HG02884 (cell line): ENCODE measurements at regions not wholly inside any gene's neighbourhood (a gene's known extent, or its start where the extent isn't known, plus 50 kb on each side); places are given as distances from the start of the nearest gene placed in this dataset.
"Not testable (repeated sequence)": the region's sequence is repeated elsewhere in the genome, so short reads cannot be mapped to it uniquely, and the experiment has no call there.

ENCODE experiments used
- ATAC-seq: cut with Tn5 transposase; IDR thresholded peaks from one replicate; pipeline ENCODE4 v1.9.1; 2021; ENCODE audit warnings: mild to moderate bottlenecking, moderate library complexity; ENCODE audit not compliant: unreplicated experiment

DNA sequence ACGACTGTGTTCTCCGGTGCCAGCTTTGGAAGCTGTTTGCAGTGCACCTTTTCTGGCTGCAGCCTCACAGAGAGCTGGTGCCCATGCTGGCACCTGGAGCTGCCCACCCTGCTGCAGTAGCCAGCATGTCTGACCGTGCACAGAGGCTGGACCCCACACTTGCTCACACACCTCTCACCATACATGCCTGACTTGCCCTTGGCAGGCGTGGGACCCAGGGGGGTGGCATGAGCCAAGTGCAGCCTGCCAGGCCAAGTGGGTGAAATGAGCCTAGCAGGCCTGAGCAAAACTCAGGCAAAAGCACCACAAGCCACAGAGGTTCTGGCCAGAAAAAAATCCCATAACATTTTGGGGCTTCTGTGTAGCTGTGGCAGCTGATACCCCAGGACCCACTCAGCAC is 258.8 kb downstream of the XPNPEP1 start:
- ATAC-seq = no peak

DNA sequence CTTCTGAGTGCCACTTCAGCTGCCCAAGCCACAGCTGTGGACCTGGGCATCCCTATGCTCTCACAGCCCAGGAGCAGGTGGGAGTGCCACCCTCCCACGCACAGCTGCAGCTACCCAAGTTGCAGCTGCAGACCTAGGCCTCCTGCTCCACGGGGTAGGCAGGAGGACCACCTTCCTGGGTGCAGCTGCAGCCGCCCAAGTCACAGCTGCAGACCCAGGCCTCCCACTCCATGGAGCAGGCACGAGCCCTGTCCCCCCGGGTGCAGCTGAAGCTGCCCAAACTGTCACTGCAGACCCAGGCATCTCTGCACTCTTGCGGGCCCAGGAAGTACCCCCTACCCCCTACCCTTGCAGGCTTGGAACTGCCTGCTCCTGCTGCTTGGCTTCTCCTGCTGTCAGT is 260.2 kb downstream of the XPNPEP1 start:
- no peak for ATAC-seq

DNA sequence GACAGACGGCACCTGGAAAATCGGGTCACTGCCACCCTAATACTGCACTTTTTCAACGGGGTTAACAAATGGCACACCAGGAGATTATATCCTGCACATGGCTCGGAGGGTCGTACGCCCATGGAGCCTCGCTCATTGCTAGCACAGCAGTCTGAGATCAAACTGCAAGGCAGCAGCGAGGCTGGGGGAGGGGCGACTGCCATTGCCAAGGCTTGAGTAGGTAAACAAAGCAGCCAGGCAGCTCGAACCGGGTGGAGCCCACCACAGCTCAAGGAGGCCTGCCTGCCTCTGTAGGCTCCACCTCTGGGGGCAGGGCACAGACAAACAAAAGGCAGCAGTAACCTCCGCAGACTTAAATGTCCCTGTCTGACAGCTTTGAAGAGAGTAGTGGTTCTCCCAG is 270.7 kb downstream of the XPNPEP1 start:
- not testable (repeated sequence) for ATAC-seq

DNA sequence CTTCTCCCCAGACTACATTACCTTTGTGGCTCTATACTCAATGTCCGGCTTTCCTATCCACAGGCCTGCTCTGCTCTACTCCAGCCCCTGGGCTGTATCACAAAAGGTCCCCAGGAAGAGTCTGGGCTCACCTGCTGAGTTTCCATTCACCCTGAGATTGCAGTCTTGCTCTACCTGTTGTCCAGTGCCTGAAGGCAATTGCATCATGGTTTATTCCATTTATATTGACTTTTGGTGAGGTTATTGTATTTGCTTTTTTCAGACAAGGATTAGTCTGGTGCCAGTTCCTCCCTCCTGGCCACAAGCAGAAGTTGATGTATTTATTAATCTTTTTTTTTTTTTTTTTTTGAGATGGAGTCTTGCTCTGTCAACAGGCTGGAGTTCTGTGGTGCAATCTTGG is 273.1 kb downstream of the XPNPEP1 start:
- no peak for ATAC-seq

DNA sequence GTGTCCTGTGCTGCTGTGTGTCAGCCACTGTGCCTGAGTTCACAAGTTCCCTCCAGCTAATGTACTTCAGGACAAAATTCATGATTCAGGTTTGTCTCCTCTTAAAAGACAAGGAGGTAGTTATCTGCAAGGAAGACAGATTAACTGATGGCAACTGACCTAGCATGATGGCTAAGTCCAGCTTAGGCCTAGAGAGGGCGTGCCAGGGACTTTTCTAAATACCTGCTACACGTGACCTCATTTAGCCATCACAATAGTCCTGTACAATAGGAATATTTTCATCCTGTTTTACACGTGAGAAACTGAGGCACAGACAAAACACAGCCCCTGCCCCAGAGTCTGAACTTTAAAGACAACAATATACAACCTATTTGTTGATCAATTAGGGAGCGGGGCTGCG is 275.7 kb downstream of the XPNPEP1 start:
- ATAC-seq = no peak

DNA sequence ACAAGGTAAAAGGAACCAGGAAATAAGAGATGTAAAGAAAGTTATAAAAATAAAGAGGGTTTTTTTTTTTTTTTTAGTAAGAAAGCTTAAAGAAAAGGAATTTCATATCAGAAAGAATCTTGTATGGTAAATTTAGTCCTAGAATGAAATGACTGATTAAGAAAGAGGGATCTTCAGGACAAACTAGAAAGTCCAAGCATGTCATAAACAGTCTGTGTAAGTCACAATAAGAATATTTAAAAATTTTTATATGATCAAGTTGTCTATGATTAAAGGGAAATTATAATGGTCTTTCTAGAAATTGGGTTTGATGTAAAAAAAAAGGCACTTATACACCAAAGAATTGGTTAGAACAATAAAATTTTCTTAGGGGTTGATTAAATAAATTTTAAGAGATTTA is 289.5 kb downstream of the XPNPEP1 start:
- ATAC-seq = no peak

DNA sequence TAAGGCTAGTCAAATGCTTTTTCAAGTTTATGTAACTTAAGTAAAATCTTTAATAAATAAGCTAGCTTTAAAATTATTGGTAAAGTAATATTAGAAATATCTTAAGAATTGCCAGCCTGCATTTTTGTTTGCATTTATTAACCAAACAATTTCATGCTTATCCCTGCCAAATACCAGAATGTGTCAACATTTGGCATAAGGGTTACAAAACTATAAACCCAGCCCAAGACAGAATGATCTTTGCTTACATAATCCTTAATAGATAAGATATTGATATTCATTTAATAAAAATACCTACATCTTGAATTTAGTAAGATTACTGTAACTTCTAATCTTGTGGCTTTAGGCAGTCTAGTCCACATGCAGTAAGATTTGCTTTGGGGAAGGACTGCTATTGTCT is 290.3 kb downstream of the XPNPEP1 start:
- not testable (repeated sequence) for ATAC-seq

DNA sequence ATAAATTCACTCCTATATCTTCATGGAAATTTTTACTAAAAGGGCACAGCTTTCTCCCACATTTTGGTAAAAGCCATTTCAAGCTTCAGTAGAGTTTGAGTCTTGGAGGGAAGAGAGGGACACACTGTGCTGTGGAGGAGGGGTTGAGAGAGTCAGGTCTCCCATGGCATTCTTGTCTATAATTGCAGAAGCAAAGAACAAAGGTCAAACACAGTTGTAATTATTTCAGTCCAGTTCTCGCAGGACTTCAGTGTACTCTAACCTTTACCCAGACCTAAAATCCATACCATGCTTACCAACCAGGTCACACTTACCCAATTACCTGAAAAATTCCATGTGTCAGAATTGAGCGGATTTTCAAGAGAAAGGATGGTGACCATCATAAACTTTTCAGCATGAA is 298.4 kb downstream of the XPNPEP1 start:
- ATAC-seq = no peak

DNA sequence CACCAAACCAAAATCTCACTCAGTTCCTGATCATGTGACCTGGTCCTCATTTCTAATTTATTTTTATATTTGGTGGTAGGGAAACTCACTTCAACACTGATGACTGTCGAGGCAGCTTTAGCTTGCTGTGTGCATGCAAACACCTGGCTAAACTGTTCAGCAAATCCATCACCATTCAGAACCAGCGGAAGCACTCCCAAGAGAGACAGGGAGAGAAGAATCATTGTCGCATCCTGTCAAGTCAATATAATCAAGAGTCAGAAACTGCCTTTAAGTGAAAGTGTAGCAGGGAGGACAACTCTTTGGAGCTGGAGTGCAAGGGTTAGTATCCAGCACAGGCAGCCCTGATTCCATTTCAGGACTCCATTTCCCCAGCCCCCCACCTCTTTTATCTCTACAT is 300.7 kb downstream of the XPNPEP1 start:
- no peak for ATAC-seq

DNA sequence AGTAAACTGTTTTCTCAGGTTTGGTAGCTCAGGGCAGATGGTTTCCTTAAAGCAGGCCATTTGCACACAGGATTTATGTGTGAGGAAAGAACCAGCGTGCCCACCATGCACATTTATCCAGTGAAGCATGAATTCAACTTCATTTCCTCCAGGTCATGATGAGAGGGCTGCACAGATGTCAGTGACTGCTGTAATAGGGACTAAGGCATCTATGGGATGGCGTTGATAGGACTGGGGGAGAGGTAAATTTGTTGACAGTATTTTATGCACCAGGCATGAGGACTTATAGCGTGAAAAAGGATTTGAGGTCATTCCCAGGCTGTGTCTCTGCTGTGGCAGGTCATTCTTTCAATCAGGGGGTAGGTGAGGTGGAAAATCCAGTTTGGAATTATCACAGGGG is 302.9 kb downstream of the XPNPEP1 start:
- ATAC-seq = no peak

DNA sequence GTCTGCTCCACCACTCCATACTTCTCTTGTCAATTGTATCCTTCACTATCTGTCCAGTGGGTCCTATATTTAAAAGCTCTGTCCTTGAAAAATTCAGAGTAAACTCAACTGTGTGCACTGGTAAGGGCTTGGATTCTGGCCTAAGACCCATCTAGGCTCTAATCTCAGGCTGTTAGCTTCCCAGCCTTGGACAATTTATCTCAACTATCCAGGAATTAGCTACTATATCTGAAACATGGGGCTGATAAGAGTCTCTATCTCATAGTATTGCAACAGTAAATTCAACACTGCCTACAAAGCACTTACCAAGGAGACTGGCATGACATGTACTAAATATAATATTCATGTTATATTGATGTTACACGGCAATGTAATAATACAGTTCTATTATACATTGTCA is 303.4 kb downstream of the XPNPEP1 start:
- no peak for ATAC-seq

DNA sequence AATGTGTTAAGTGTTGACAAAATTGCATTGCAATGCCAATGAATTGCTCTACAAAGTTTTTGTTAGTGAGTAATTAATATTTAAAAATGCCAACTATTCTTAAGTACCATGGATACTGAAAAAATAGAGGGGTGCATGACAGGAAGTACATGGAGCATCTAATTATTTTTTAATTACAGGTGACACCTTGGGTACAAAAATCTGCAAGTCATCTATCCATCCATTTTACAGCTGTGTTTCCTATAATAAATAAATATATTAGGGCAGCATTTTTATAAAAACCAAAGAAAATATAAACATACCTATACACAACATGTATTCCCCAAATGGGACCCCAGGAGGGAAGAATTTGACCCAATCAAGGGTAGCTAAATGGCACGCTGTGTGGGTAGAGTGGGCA is 304.6 kb downstream of the XPNPEP1 start:
- ATAC-seq = no peak

DNA sequence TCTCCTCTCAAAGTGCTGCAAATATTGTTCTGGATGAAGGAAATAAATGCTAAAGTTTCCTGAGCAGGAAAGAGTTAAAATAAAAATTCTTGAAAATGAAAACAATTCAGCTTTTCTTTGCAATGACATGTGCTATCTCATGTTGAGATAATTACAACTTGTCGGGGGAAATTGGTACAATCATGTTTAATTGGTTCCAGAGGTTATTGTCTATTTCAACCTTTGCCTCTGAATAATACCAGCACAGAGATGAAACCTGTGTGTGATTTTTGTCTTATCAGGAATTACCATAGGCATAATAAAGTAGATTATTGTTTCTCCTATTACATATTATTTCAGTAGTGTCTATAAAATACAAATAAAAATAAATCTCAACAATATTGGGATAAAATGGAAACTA is 305.0 kb downstream of the XPNPEP1 start:
- ATAC-seq = no peak

DNA sequence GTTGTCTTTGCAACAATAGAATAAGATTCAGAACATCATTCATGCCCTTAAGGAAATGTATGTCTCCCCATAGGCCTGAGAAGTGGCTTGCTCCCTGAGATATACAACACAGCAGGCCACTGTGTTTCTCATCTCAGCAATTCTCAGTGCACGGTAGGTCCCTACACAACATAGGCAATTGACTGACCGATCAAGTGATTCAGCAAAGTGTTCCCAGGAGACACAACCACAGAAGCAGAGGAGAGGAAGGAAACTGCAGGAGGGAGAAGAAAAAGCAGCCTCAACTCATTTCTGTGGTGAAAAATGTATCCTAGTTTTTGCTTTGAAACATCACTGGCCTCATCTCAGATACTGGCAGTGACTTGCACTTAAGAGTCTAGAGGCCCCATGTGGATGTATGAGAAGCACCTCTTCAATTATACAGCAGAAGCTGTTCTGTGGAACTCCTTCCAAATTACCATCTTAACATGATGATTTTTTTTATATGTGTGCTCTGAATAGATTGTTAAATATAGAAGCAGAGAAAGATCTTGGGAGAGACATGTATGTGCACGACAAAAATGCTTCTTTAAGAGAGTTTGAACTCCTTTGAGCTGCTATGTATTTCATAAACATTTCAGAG is 306.8 kb downstream of the XPNPEP1 start:
- no peak for ATAC-seq

DNA sequence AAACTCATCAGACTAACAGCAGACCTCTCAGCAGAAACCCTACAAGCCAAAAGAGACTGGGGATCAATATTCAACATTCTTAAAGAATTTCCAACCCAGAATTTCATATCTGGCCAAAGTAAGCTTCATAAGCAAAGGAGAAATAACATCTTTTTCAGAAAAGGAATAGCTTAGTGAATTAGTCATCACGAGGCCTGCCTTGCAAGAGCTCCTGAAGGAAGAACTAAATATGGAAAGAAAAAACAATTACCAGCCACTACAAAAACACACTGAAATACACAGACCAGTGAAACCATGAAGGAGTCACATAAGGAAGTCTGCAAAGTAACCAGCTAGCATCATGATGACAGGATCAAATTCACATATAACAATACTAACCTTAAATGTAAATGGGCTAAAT is 328.0 kb downstream of the XPNPEP1 start:
- ATAC-seq = not testable (repeated sequence)

DNA sequence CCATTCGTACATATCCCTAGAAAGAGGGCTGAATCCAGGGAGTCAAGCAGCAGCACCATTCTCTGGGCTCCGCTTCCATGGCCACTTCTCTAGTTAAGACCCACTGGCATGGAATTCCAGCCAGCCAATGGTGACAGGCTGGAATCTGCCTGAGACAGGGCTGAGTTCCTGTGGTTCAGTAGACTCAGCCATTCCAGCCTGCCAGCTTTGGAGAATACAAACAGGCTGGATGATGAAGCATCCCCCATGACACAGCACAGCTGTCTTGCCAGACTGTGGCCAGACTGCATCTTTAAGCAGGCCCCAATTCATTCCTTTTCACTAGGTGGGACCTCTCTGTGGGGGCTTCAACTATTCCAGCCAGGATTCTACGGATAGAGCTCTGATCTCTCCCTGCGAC is 329.6 kb downstream of the XPNPEP1 start:
- ATAC-seq = no peak

DNA sequence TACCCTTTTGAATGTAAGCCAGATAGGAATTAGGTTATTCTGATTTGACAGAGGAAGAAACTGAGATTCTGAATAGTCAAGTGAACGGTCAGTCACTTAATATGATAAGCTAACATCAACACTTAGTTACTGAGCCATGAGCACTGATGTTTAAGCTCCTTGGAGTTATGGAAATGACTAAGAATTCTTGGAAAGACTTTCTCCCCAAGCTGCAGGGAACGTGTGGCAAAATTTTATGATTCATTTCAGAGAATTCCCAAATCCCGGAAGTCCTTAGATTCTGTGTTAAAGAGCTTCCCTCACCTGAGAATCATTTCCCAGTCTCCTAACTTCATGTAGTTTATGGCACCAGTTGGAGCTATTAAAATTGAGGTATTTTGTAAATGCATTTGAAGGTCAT is 330.9 kb downstream of the XPNPEP1 start:
- ATAC-seq = no peak

DNA sequence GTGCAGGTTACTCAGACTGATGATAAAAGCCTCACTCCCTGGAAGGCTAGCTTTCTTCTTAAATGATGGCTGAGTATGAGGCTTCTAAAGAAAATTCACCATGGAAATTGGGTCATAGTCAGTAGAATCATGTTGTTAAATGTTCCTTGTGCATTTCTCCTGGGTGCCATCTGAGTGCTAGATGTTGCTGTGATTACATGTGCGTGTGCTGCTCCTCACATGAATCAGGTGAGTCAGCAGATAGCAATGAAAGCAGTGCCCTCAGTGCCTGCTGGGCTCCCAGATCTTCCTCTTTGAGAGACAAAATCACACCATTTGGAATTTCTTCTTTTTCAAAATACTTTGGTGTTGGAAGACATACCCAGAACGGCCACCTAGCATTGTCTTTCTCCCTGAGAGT is 331.7 kb downstream of the XPNPEP1 start:
- no peak for ATAC-seq

DNA sequence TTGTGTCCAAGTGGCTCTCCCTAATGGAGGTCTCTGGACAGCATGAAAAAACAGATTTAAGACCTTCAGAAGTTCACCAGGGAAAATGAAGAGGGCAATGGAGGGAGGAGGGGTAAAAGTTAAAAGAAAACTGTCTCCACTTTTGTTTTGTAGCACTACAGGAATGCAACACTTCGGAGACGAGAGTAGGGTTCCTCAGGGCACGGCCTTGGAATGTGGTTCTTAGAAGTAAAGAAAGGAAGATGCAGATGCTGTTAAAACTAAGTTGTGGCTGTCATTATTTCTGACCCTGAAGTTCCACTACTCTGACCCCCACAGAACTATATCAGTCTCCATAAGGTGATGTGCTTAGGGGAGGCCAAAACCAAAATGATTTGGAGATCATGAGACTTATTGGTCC is 335.1 kb downstream of the XPNPEP1 start:
- no peak for ATAC-seq

DNA sequence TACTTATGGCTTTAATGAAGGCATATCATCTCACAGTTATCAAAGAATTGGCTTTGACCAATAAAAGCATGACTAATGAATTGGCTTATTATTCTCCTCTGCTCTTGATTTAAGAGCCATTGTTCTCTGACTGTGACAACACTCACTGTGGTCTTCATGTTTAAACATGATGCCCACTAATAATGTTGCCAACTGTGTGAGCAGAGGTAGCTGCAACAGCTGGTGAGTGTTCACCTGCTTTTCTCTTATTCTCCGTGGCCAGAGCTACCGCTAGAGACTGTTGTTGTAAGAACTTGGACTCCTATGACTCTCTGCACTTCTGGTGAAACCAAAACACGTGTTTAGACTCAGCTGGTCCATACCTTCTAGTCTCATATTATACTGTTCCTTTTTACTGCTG is 335.9 kb downstream of the XPNPEP1 start:
- no peak for ATAC-seq

DNA sequence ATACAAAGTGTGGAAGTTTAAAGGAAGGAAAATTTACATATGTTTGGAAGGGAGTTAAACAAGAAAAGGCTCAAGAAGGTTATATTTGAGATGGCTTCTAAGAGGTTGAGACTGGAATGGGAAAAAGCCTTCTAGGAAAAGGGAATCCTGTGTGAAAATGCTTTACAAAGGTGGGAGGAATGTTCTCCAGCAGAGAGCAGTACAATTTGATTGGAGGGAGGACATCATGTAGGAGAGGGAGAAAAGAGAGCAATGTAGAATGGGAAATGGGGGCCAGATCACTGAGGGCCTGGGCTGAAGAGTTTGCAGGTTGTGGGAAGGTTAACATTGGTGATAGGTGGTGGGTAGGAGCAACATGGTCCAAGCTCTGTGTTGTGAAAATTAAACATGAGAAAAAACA is 366.9 kb downstream of the XPNPEP1 start:
- no peak for ATAC-seq

DNA sequence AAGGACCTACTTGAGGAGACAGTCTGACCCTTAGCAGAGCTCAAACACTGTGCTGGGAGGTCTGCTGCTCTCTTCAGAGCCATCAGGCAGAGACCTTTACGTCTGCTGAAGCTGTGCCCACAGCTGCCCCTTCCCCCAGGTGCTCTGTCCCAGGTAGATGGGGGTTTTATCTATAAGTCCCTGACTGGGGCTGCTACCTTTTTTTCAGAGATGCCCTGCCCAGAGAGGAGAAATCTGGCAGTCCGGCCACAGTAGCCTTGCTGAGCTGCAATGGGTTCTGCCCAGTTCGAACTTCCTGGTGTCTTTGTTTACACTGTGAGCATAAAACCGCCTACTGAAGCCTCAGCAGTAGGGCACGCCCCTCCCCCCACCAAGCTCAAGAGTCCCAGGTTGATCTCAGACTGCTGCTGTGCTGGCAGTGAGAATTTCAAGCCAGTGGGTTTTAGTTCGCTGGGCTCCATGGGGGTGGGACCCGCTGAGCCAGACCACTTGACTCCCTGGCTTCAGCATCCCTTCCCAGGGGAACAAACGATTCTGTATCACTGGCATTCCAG is 381.2 kb downstream of the XPNPEP1 start:
- ATAC-seq = not testable (repeated sequence)

DNA sequence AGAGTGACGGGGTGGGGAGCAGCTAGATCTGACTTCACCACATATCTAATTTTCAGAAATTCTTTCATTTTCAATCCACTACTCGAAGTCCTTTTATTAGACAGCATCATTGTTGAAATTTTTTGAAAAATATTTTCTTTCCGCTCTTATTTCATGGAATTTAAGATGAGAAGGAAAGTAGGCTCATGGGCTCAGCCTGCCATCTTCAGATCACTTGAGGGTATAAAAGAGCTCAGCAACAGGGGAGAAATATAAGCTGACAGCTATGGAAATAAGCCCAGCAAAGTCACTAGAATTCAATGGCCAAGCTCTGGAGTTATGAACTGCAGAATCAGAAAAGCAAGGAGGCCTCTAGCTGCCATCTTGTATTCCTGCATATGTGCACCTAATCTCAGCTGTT is 389.1 kb downstream of the XPNPEP1 start:
- no peak for ATAC-seq
